Stimulated activated CD4-positive, alpha-beta T cell treated with anti-CD3 and anti-CD28 coated beads, Interleukin-12 subunit alpha, Interleukin-12 subunit beta, amount 100 ng/mL, for 48 hours (primary cell): ENCODE measurements at regions not wholly inside any gene's neighbourhood (a gene's known extent, or its start where the extent isn't known, plus 50 kb on each side); places are given as distances from the start of the nearest gene placed in this dataset.
A peak's percentile ranks its signal among the peaks of the same experiment; 100 is the strongest.
"Not testable (repeated sequence)": the region's sequence is repeated elsewhere in the genome, so short reads cannot be mapped to it uniquely, and the experiment has no call there.

ENCODE experiments used
- DNase-seq, 3 donors: peaks; one replicate each; pipeline ENCODE4 v3.0.0-alpha.2; 2020; ENCODE audit warnings: low read depth in 2 of 3, low spot score in 1 of 3

DNA sequence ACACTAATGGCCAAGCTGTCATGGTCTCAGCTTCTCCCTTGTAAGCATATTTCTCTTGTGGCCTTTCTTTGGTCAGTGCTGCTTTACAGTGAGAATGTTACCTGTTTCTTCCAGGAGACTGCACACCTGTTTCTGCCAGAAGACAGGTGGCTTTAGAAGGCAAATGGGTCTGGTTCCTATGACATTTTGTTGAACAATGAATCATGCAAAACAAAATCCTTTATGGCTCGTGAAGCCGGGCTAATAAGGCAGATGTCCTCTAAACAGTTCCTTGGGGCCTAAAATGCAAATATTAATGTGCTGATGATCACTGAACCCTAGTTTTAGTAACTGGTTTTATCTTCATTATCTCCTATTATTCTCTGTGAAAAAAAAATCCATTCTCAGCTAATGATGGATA is 927.6 kb downstream of the GALC start:
- no peak for DNase-seq

DNA sequence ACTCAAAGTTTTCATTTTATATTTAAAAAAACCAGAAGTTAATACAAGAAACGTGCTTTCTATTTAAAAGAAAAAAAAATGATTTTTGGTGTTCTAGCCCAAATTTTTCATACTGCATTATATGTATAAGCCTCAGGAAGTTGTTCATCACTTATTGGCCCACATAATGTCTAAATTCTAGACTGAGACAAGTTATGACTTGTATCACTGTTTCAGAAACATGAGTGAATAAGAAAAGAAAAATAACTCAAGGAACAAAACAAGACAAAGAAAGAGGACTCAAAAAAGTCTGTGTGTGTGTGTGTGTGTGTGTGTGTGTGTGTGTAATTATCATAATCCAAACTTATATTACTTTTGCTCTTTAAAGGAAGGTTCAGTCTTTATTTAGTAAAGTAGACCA is 929.8 kb downstream of the GALC start:
- no peak for DNase-seq

DNA sequence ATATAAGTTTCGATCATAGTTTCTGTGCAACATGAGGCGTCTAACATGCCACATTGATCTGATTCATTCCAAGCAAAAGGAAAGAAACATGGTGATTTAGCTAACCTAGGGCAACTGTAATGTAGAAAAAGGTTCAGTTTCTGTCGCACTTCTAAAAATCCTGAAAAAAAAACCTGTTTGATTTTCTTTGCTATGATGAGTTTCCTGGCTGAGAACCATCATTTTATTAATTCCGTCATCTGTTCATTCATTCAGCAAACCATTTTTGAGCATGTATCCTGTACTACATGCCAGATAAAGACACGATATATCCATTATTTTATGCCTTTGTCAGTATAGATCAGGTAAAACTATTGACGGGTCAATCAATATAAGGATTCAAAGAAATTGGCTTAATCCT is 932.6 kb downstream of the GALC start:
- DNase-seq: no peak

DNA sequence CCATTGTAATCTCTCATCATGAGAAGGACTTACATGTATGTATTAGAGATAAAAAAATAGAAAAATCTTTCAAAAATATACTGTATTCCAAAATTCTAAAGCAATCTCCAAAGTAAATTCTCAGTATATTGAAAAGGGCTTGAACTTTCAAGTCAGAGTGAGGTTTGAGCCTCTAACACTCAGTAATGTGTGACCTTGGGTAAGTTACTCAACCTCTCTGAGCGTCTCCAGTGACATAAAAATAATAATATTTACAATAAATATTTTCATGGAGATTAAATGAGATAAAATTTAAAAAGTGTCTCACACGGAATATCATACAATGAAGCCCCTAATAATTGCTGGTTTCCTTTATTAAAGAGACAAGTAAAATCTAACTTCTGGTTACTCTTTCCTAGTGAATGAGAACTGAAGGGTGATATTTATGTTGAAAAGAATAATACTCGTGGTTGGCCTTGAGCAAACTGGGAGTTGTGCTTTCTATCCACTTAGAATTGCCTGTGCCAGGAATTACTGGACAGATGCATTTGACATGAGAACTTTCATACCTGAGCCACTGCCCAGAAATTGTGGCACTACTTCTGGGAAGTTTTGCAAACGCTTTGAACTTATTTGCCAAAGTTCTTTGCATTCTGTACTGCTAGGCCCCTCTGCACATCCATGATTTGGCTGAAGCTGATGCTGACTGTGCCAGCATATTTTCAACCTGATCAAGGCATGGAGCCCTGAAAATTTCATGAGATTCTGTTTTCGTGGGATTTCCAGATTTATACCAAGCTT is 933.7 kb downstream of the GALC start:
- no peak for DNase-seq

DNA sequence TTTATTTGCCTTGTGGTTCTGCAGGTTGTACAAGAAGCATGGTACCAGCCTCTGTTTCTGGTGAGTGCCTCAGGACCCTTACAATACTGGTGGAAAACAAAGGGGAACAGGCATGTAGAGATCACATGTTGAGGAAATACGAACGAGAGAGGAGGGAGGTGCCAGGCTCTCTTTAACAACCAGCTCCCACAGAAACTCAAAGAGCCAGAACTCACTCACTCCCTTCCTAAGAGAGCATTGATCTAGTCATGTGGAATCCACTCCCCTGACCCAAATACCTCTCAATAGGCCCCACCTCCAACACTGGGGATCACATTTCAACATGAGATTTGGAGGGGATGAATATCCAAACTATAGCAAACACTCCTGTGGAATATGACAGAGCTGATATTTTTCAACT is 938.0 kb downstream of the GALC start:
- no peak for DNase-seq

DNA sequence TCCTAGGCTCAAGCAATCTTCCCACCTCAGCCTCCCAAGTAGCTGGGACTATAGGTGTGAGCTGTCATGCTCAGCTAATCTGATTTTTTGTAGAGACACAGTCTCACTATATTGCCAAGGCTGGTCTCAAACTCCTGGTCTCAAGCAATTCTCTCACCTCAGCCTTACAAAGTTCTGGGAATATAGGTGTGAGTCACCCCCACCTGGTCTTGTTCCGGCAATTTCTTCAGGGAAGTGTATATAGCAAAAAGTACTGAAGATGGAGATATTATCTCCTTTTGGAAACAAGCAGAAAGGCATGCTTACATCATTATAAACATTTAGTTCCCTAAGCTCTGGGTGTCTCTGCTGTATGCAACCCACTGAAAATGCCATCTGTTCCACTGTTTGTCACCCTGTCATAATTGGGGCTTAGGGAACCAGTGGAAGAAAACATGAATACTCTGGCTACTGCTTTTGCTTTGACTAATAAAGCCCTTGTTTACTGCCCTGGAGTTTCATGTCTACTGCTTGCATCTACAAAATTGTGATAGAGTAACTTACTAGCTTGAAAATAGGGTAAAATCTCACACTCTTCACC is 940.2 kb downstream of the GALC start:
- no peak for DNase-seq

DNA sequence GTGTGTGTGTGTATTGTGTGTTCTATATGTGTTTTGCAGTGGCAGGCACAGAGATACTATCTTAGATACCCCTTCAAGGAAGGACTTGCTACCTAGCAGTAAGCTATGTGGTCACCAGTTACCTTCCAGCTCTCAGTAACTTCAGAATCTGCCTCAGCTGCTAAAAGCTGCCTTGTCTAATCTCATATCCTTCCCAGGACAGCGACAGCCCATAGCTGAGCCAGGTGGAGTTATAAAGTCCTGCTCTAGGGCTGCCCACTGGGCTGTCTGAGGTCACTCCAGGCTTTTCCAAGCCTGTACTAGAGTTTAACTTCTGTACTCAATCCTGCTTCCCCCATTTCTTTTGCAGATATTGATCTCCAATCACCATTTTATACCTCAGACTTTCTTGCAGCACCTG is 942.6 kb downstream of the GALC start:
- no peak for DNase-seq

DNA sequence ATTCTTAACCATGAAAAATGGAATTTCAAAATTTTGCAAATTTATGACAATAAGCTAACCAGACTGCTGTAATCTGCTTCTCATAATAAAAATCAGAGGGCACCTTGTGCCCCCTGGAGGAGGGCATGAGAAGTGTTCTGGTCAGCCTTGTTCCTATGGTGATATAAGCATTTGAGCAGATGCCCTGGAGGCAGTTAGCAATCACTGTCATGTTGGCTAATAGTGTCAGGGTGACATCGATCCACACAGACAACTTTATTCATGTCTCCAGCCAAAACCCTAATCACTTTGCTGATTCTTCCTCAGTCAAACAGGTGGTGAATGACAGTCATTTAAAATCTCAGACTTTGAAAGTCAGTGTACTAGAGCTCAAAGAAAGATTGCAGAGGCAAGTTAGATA is 943.0 kb downstream of the GALC start:
- peak in 1 of 3 donors; percentile 5 for DNase-seq

DNA sequence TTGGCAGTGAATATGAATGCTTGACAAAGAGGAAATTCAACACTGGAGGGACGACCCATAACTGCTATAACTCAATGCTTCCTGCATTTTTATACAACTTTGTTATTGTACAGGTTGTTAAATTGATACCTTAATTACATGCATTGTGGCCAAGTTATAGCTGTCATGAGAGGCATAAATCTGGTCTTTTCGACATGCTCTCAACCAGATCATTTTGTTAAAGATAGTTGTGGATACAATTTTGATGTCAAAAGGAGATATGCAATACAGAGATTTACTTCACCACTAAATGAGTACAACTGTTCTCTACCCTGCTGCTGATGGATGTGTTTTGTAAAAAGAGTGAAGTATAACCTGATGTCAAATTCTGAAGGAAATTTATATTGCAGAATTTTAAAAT is 946.0 kb downstream of the GALC start:
- DNase-seq: no peak

DNA sequence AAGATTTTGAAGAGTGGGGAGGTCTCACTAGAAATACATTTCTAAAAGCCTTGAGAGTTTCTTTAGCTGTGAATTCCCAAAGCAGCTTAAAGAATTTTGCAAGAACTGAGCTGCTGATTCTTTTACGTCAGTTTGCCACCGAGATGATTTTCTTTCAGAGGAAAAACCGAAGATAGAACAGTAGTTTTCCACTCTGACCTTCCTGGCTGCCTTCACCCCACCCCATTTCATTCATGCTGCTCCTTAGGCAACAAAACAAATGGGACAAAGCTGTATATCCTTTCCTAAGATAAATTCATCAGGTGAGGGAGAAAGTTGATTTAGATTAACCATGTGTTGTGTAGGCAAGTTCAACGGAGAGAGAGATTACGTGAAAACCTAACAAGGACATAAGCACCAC is 947.0 kb downstream of the GALC start:
- DNase-seq: no peak

DNA sequence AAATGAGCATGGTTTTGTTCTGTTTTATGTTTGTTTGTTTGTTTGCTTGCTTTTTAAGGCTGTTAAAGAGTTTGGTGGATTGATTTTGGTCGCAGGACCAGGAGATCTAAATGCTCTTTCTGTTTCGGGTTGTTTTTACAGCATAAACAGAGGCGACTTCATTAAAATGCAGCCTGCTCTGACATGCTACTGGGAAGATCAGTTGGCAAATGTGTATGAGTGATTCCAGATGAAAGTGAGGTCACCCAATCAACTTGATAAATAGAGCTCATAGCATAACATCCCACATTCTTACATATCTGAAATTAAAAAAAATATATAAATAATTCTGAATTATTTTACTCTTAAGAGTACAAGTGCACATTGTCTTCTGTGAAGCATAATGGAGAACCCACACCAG is 947.7 kb downstream of the GALC start:
- DNase-seq: no peak

DNA sequence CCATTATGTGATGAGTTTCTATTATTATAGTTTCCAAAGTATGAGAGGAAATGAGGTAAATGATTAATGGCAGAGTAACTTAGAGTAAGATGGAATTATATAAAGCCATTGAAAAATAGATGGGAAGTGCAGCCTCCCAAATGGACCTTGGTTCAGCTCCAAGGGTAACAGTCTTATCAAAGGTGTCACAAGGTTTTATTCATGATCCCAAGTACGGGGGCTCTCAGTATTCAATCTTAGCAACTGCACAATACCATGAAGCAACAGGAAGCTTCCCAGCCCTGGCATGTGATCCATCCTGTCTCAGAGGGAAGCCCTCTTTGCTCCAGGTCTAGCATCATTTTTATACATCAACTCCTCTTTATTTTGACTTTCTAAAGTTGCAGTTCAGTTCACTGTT is 948.2 kb downstream of the GALC start:
- no peak for DNase-seq

DNA sequence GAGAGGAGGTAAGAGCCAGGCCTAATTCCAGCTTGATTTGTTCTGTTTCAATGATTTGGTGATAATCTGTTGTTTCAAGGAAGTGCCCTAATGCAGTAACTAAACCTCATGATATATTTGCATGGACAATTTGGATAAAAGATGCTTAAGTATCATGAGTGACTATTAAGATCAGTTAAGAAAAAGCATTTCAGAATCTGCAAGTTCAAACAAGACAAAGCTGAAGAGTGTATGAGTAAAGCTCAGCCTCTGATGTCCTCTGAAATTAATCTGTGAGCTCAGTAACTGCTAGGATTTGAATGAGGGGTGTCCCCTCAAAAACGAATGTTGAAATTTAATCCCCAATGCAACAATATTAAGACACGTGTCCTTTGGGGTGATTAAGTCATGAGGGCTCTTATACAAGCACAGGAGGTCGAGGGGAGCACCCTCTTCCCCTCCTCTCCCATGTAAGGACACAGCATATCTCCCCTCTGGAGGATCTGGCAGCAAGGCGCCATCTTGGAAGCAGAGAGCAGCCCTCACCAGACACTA is 949.2 kb downstream of the GALC start:
- no peak for DNase-seq

DNA sequence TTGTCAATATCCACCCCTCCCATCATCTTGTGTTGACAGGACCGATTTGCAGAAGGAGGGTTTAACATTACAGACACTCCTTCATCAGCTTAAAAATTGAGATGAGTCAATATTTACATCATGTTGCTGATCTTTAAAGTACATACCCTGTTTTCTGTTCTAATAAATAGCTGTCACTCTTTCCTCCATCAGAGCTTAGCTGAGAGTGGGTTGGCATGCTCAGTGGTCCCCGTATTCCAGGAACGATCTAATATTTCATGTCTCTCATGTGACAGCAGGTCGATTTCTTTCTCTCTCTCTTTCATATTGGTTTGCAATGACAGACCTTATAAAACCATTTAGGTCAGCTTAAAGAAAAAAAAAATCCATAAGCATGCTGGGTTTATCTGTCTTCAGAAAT is 950.6 kb downstream of the GALC start:
- DNase-seq: no peak

DNA sequence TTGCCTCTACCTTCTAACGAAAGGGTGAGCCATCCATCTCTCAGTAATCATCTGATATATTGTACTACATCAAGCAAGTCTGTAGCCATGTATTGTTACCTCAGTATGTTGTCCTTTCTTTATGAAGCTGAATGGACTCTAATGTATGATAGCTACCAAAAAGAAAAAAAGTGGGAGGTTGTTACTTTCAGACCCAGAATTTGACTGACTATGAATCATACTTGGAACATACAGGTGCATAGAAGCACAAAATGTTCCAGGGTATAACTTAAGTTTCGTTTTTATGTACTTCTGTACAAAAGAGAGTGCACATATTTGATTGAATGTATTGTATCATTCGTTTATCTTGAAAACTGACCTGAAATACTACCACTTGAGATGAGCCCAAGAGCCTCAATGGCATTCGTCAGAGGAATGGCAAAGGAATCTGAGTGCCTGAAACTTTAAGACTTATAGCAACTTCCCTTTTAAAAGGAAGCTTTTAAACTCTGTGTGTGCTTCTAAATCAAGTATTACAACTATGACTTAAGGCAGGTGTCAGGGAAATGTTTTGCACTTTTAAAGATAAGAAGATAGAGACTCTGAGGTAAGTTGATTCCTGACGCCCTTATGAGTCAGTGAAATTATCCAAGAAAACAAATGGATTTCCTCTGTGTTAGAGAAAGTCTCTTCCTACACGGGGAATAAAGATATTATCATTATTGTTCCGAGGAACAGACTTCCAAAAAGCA is 951.5 kb downstream of the GALC start:
- DNase-seq: no peak

DNA sequence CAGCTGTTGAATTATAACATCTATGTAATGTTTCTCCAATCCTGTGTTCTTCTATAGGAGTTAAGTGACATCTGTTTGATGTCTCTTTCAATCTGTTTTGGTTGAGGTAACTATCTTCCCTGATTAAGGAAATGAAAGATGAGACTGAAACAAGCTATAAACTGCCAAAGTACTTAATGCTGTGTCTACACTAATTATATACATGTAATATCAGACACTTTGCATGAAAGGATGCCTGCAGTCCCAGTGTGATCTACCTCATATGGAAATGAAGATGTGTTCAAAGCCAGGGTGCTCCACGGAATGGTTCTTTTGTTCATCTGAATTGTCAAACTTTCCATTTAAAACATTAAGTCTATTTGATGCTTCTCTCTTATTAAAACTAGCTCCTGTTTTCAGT is 958.3 kb downstream of the GALC start:
- no peak for DNase-seq

DNA sequence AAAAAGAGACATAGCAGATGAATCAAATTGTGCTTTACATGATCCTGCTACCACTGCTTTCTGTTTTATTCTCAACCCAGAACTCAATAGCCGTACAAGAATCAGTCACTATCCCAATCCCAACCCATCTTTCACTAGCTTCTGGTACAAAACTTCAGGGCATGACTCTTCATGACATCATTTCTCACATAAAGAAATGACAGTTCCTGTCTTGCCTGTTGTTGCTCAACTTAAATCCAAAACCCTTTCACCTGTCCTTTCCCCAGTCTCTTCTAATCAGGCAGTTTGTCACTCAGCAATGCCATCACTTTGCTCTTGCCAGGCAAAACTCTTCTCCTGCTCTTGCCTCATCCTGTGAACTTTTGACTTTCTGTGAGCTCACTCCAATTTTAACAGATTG is 962.8 kb downstream of the GALC start:
- DNase-seq: no peak

DNA sequence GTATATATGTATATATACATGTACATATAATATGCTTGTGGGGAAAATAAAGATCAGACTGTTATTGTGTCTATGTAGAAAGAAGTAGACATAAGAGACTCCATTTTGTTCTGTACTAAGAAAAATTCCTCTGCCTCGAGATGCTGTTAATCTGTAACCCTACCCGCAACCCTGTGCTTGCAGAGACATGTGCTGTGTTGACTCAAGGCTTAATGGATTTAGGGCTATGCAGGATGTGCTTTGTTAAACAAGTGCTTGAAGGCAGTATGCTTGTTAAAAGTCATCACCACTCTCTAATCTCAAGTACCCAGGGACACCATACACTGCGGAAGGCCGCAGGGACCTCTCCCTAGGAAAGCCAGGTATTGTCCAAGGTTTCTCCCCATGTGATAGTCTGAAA is 972.9 kb downstream of the GALC start:
- not testable (repeated sequence) for DNase-seq

DNA sequence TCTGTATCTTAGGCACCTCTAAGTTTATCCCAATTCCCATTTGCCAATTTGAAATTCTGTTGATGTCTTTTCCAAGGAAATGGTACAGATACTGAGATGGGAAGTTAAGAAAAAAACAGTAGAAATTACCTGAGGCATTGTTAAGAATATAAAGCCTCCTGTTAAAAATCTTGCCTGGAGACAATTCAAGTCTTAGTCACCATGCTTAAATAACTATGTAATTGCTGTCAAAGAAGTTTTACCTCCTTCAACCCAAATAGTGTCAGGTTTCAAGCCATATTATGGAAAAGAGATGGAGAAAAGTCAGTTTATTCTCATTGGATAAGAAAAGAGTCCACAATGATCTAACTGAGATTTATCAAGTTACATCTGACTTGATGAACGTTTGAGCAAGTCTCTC is 974.7 kb downstream of the GALC start:
- DNase-seq: no peak

DNA sequence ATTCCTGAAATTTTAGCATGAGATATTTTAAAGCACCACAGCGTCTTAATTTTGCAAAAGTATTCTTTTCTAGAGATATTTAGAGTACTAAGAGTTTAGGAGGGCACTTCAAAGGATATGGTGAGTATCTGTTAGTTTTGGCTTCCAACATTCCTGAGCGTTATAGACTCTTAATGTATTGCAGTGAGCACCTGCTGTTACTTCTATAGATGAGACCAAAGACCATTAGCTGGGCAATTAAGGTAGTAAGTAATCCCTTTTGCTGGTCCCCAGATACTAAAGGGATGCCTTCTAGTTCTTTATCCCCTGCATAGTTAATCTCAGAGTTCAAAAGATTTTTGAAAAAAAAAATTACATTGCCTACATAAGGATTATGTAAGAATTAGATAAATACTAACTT is 975.6 kb downstream of the GALC start:
- DNase-seq: no peak

DNA sequence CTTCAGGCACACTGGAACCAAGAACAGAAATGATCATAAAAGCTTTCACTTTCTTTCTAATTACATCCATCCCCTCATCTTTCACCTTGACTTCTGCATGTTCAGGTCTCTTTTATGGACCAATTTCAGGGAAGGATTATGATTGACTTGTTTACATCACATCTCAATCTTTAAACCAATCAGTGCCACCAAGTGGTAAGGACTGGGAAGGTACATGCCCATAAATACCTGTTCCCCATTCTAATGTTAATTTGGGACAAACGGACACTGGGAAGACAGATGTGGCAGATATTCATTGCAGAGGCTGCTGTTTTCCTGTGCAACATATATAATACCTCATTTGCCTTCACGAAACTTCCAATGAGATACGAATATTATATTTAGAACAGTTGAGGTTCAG is 978.1 kb downstream of the GALC start:
- no peak for DNase-seq

DNA sequence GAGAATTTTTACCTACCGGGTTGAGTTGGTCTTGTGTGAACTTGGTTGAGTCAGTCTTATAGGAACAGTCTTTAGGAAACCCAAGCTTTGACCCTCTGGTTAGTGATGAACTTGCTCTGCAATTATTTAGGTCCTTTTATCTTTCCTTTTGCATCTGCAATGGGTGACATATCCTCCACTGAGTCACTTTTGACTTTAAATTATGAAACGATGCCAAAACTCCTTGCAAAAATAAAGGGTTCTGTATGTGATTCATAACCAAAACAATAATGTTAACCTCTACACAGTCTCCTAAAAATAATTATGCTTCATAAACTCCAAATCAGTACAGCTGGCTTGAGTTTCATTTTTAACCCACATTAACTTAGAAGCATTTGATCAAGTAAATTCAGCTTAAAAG is 979.4 kb downstream of the GALC start:
- DNase-seq: no peak
